ENCODE measurements at regions not wholly inside any gene's neighbourhood (a gene's known extent, or its start where the extent isn't known, plus 50 kb on each side); places are given as distances from the start of the nearest gene placed in this dataset.
"Not testable (repeated sequence)": the region's sequence is repeated elsewhere in the genome, so short reads cannot be mapped to it uniquely, and the experiment has no call there.

GRCh38 chr16:8047736-8048135 is 542.6 kb downstream of the TMEM114 start:
- no peak for DNase-seq

DNA sequence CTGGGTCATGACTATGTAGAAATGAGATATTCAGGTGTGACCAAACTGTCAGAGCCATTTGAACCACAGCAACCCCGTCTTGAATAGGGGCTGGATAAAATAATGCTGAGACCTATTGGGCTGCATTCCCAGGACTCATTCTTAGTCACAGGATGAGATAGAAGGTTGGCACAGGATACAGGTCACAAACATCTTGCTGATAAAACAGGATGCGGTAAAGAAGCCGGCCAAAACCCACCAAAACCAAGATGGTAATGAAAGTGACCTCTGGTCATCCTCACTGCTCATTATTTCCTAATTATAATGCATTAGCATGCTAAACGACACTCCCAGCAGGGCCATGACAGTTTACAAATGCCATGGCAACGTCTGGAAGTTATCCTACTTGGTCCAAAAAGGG is 545.5 kb downstream of the TMEM114 start:
- DNase-seq, result no peak

- DNase-seq, result no peak
Measured at GRCh38 chr16:8032406-8032805, 557.9 kb downstream of the TMEM114 start.

DNA sequence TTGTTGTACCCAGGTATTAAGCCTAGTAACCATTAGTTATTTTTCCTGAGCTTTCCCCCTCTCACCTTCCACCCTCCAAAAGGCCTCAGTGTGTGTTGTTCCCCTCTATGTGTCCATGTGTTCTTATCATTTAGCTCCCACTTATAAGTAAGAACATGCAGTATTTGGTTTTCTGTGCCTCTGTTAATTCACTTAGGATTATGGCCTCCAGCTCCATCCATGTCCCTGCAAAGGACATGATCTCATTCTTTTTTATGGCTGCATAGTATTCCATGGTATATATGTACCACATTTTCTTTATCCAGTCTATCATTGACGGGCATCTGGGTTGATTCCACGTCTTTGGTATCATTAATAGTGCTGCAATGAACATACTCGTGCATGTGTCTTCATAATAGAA is 560.3 kb downstream of the TMEM114 start:
- DNase-seq, result not testable (repeated sequence)

DNA sequence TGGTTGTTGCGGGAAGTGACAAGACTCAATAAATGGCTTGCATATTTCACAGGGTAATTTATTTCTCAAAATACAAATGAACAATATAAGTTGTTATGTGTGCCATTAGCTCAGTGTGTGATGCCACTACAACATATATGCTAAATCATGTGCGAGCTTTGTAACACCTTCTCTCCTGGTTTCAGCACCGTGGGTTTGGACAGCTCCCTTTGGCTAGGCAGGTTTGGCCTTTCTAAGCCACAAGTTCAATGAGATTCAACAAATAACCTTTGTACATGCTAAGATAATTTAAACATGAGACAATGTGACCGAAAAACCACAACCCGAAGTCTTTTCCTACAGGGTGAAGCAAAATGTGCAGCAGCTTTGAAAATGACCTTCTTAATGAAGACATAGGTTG is 563.9 kb downstream of the TMEM114 start:
- peak; percentile 62 for DNase-seq

GRCh38 chr16:8023326-8023725 is 567.0 kb downstream of the TMEM114 start:
- DNase-seq, result no peak

DNA sequence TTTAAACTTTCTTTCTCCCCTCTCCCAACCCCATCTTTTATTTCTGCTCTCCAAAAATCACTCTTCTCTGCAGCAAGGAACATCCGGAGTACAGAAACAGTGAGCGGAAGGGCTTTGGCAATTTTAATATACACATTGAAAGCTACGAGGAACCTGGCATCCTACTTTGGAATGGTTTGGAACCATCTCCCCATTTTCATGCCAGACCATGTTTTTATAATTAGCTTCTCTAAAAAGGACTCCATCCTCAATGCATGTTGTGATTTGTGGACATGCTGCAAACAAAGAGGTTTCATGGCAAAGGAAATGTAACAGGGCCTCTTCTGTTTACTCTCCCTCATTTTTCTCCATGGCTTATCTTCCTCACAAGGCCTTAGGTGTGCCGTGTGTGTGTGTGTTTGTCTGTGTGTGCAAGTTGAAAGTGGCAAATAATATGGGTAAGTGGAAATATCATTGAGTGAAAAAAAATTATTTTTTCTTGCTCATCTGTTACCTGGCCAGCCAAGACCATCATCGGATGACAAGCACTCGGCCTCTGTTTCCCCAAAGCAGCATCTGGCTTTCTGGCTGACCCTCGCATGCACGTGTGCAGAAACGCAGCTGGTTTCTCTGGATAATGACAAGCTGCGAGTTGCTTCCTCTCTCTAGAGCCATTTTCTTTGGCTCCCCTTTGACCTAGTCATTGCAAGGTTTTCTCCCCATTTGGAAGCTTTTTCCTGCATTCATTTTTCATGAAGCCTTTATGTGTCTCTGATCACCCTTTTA is 585.0 kb downstream of the TMEM114 start:
- no peak for DNase-seq

- DNase-seq, result no peak
Measured at GRCh38 chr16:7998789-7999453, 591.4 kb downstream of the TMEM114 start.

DNA sequence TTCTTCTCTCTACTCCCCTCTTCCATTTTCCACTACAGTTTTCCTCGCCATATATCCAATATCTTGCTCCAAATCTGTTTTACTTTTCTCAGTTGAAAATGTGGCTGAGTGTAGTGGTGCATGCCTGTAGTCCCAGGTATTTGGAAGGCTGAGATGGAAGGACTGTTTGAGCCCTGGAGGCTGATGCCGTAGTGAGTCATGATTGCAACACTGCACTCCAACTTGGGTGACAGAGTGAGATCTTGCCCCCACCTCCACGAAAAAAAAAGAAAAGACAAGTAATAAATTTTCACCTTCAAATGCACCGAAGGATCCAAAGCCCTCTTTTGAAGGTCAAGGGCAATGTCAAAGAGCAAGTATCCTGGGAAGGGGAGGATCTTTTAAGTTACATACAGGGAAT is 592.3 kb downstream of the TMEM114 start:
- no peak for DNase-seq

GRCh38 chr16:7992616-7993015 is 597.7 kb downstream of the TMEM114 start:
- no peak for DNase-seq

GRCh38 chr16:7990626-7991260 is 599.6 kb downstream of the TMEM114 start:
- no peak for DNase-seq

DNA sequence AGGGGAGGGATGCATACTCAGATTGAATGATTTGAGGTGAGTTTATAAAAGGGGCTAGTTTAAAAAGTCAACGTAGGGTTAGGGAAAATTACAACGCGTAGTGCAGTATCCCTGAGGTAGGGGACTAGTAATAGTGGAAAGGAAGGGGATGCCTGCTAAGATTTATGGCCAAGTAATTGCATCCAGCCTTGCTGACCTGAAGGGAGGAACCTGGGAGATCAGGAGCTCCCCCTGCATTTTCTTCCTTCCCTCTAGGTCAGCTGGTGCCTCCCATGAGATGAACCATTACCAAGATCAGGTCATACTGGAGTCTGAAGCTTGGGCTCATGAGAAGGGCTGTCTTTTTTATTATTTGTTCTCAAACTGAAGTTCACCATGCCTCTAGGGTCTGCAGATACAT is 606.6 kb downstream of the TMEM114 start:
- no peak for DNase-seq

DNA sequence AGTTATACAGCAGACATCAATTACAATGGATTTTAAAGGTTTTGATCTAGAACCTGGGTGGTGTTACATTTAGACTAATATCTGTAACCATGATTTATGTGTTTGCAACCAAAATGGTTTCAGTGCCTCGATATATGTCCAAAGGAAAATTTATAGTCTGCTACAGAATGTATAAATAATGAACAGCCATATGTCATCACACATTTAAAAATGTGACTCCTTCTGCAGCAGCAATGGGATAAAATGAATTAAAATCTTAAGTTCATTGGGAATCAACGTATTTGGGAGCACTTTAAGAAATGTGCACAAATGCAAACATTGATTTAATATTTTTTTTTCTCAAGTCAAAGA is 610.2 kb downstream of the TMEM114 start:
- no peak for DNase-seq

DNA sequence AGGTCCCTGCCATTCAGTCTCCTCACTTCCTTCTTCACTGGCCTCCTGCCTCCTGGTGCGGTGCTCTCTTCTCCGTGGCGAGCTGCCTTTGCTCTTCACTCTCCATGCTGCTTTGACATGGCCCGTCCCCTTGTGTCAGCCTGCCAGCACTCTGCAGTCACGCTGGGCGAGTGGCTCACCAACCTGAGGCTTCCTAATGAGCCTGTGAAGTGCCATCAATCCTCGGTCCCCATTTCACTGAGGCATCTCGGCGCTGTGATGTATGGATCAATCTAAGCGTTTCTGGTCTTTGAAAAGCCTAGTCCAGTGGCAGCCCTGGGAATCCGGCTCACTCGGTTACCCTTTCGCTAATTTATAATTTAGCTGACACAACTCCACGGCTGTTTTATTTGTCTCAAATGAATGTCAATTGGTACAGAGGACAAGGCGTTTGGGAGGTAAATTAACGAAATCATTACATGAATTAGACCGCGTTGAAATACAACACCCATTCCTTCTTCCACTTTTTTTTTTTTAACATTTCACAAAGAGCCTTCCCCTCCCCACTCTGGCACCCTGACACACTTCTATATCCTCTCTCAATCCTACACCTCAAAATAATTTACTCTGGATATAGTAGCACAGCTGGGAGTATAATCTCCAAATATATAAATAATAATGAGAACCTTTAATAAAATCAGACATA is 610.7 kb downstream of the TMEM114 start:
- DNase-seq, result no peak

- DNase-seq, result no peak
Measured at GRCh38 chr16:7976563-7976962, 613.7 kb downstream of the TMEM114 start.

GRCh38 chr16:7976125-7976524 is 614.2 kb downstream of the TMEM114 start:
- DNase-seq, result no peak

DNA sequence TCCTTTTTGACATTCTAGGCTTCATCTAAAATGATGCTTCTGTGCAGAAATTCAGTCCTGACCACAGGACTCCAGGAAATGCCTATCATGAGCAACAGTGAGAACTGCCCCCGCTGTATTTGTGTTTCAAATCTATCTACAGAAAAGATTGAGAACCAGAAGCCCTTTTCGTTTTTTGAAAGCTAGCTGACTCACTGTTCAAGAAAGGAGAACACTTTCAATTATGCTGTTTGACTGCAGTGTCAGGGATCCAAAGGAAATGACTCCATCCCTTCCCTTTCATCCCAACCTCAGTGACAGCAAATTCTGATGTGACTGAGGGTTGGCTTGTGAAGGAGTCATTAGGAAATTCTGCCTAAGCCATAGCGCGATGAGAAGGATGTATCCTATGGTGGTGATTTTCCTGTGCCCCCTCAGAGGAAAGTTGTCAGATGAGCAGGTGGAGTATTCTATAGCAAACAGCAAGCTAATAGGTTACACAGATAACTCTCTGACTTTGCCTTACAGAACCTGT is 622.3 kb downstream of the TMEM114 start:
- no peak for DNase-seq

GRCh38 chr16:7964744-7965143 is 625.6 kb downstream of the TMEM114 start:
- DNase-seq, result no peak

DNA sequence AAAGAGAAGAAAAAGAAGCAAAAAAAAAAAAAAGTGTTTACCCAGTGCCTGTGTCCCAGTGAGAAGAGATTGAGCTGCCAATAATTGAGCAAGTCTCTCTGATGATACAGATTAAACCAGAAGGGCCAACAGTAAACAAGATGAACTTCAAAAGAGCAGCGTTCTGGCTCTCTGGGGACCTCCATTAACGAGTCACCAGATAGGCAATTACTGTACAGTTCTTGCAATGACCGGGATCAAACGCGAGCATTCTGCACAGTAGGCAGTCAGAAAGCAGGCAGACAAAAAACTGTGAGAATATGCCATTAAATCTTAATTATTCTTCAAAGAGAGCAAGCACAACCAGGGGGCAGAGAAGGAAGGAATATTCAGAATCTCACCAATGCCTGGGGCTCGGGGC is 626.1 kb downstream of the TMEM114 start:
- peak; percentile 68 for DNase-seq

DNA sequence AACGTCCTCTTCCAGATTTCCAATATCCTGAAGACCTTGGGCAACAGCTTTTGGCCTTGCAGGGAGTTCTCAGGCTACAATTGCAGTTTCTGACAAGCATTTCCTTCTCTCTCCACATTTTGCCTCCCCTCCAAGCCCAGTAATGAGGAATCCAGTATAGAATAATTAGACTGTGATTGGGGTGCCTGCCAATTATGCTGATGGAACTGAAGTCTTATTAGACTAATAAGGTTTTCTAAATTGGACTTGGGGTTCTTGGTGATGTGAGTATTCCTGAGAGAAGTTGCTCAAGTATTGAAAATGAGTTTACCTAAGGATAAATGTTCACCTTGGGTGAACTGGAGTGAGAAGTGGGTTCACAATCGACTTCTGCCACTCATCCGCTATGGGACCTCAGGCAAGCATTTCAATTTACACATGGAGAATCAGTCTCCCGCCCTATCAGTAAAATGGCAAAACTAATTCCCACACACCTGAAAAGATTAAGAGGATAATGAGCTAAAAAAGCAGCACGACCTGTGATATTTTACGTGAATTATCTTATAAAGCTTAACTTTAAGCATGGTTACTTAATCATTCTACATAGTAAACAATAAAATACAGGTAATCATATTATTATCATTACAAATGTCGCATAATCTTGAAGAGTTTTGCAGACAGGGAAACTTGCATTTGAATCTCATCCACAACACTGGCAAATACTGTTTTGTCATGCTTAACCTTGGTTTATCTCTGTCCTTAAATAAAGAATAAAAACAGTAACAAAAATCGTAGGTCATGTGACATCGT is 628.0 kb downstream of the TMEM114 start:
- no peak for DNase-seq

GRCh38 chr16:7957151-7957550 is 624.5 kb downstream of the RBFOX1 start:
- DNase-seq, result no peak

DNA sequence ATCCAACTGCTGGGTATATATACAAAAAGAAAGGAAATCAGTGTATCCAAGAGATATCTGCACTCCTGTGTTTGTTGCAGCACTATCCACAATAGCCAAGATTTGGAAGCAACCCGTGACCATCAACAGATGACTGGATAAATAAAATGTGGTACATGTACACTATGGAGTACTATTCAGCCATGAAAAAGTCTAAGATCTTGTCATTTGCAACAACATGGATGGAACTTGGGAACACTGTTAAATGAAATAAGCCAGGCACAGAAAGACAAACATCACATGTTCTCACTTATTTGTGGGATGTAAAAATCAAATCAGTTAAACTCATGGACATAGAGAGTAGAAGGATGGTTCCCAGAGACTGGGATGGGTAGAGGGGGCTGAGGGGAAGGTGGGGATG is 620.7 kb downstream of the RBFOX1 start:
- DNase-seq, result no peak

- no peak for DNase-seq
Measured at GRCh38 chr16:7946142-7946541, 613.5 kb downstream of the RBFOX1 start.

Data from islet precursor cell (in vitro differentiated cells).